HuH-7 (cell line): ENCODE measurements at regions not wholly inside any gene's neighbourhood (a gene's known extent, or its start where the extent isn't known, plus 50 kb on each side); places are given as distances from the start of the nearest gene placed in this dataset.
"Not testable (repeated sequence)": the region's sequence is repeated elsewhere in the genome, so short reads cannot be mapped to it uniquely, and the experiment has no call there.

Source experiments
- DNase-seq: peaks from one replicate; pipeline ENCODE4 v3.0.0; 2011; ENCODE audit warnings: low spot score

DNA sequence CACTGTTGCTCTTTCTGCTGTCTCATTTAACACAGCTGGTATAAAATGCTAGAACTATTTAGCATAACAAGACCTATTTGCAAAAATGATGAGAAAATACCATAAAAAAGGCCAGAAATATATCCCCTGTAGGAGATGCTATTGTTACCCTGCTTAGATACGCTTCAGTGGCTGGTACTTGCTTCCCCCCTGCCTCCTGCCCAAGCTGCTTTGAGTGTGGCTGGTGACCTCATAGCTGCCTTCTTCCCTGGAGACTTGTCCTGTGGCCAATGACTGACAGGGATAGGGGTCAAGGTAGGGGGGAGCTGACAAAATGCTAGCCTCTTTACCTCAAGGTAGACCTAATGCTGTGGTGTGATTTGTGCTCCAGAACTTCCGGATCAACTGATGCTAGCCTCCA is 150.2 kb upstream of the ZEB2 start:
- no peak for DNase-seq

DNA sequence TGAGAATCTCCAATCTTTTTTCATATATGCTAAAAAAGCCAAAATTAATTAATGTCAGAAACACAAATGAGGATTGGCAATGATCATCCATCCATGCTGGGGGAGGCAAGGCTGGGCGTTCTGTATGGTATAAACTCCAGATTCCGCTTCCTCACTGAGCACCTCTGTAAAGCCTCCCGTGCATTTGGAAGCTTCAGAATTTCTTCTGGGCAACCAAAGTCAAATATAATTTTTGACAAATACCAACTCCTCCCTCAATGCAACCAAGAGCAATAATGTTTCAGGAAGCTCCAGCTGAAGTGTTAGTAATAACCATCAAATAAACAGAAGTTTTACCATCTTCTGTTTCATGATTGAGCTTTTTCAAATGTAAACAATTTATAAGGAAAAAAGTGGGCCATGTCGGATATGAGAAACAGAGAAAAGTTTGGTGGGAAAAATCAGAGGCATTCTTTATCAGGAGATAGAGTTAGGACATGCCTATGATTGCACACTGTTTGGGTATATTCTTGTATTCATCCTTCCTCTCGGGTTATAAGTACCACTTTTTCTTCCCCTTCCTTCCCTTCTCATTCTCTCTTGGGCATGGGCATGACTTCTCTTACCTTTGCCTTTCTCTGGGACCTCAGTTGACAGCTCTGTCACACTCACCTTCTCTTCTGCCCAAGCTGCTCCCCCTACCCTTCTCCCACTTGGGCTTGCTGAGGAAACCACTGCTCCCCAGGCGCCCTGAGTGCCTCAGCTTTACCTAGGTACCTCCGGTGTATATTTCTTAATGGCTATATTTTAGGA is 149.5 kb upstream of the ZEB2 start:
- DNase-seq: no peak

DNA sequence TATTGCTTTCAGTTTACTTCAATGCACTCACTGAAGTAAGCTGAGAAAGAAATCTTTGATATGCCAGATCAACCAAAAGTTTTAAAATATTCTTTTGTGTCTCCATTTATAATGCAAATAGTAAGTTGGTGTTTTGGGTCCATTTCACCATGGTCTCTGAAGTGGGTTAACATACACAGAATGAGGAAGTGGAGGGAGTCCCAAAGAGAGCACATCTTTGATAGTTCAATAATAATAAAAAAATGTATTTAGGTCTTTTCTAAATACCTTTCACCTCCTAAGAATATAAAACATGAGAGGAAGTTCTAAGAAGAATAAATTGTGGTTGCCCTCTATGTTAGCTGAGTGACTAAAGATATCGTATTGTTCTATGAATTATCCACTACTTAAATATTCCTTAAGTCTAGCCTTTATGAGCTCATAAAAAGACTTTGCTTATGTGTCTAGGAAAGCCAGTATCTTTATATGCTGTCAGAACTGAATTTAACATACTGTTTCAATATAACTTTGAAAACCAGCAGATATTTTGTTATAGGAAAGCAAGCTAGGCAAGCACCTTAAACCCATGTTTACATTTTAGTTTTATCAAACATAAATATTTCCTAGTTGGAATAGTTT is 148.7 kb upstream of the ZEB2 start:
- no peak for DNase-seq

DNA sequence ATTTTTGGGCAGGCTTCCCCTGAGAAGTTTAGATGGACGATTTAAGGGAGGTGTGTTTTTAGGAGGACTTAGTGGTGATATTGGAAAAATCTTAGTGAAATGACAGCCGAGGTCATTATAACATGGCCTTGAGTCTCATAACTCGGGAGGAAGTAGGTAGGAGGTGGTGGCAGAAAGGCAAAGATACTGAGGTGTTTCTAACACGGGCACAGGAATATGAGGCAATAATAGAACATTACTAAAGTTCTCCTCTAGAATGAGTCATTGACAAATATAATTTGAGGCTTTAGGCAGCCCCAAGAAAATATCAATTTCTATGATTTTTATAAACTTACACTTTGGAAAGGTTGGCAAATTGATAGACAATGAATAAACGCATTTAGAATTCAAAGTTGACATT is 146.1 kb upstream of the ZEB2 start:
- DNase-seq: no peak

DNA sequence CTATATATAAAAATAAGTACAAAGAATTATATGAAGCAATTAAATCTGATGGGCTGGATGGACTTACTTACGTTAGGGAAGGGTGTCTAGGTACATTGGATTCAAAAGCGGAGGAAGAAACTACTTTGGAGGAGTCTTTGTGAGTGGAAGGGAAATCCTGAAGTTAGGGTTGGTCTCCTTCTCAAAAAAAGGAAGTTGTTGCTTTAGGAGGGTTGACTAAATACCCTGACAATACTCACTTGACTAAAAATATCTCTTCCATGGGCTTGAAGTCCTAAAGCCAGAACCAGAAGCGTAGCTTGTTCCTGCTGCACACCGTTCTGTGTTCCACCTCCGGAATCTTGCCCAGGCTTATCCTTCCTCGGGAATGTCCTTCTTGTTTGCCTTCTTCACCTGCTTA is 143.3 kb upstream of the ZEB2 start:
- DNase-seq: no peak

DNA sequence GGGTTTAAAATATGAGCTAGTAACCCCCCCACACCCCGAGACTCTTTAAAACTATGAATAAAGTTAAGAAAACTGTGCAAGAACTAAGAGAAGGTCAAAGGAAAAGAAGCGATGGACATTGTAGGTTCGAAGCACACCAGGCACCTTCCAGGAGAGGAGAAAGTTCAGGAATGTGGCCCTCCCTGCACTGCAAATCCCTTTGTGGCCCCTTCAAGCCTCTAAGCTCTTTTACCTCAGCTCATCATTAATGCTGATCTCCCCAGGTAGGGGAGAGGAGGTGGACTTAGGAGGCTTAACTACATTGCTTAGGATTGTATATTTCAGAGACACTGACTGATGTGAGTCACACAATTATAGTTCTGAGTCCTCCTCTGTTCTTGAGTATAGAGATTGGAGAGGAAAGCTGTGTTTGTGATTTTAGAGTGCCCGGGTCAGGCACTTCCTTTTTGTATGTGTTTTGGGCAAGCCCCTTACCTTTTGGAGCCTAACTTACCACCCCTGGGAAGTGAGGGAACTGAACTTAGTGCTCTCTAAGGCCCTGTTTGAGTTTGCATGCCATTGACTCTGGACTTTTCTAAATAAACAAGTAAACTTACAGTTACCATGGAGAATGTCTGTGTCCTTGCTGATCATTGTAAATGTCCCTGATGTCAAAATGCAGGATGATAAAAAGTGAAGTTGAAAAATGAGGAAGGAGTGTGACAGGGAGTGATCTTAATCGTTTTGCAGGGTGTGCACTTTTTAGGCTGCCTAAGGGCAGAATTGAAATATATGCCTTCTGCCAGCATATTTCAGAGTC is 140.8 kb upstream of the ZEB2 start:
- DNase-seq: no peak

DNA sequence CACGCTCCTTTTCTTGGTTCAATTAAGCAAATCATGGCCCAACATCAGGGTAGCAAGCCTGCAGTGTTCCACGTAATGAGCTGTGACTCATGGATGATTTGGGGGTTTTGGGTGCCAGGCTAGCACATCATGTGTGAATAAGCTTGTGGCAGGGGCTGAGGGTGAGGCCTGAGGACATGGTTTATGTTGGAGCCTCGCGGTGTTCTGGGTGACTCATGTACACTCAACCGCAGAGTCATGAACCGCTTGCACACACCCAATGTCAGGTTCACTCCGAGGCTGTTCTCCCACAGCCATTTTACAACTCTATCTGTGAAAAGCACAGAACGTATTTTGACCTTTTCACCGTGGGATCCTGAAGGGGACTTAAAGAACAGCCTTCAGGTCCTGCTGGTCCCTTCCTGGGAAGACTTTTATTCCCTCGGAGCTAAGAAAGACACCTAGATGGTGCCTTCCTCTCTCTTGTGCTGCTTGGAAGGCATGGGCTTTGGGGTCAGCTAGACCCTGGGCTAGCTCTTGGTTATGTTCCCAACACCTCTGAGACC is 139.9 kb upstream of the ZEB2 start:
- DNase-seq: no peak

DNA sequence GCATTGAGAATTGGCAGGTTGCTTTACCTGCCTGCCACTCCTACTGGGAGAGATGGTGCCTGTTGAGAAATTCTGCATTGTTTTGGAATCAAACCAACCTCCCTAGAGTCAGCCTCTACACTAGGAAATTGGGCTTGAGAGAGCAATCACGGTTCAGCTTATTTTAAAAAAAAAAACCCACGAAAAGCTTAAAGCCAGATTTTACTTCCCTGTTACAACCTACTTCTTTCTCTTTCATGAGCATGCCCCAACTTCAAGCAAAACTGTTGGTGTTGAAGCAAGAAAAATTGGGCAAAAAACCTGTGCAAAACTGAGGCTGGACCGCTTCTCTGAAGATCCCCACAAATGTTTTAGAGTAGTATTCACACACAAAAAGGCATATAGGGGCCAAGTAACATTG is 134.6 kb upstream of the ZEB2 start:
- DNase-seq: no peak

DNA sequence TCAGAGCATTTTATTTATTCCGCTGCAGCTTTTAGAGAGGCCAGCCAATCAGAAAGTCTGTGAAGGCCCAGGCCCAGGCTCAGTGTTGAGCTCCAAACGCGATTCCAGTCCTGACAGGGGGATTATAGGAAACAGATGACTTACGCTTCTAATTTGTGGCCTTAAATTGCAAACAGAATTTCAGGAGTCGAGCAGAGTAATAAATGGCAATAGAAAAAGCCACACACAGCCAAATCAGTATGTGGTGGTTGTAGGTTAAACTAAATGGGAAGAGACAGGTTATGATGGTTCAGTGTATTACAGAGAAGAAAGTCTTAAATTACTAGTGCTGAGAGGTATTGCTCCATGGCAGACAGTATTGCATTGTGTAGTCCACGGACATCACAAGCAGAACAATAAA is 131.0 kb upstream of the ZEB2 start:
- DNase-seq: no peak

DNA sequence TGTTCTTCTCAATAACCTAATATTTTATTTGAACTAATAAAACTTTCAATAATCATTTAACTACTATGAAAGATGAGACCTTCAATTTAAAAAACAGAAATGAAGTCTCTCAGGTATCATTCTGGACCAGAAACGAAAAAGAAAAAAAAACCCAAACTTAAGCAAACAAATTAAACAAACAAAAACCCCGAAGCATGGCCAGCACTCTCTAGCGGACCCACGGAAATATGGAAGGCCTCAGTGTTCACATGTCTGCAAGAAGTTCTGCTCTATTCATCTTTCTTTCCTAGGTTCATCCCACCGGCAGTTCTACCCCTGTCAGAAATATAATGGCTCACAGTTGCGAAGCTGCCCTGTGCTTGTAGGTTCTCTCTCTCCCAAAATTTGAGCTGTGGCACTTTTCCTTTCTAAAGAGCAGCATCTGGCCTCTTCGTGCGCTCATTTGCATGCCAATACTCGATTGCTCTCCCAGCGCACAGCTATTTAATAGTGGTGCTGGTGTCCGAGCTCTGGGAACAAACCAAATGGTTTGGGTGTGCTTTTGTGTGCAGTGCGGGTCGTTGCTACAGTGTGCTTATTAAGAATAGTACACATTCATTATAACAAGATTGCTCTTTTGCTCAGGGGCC is 129.0 kb upstream of the ZEB2 start:
- no peak for DNase-seq

DNA sequence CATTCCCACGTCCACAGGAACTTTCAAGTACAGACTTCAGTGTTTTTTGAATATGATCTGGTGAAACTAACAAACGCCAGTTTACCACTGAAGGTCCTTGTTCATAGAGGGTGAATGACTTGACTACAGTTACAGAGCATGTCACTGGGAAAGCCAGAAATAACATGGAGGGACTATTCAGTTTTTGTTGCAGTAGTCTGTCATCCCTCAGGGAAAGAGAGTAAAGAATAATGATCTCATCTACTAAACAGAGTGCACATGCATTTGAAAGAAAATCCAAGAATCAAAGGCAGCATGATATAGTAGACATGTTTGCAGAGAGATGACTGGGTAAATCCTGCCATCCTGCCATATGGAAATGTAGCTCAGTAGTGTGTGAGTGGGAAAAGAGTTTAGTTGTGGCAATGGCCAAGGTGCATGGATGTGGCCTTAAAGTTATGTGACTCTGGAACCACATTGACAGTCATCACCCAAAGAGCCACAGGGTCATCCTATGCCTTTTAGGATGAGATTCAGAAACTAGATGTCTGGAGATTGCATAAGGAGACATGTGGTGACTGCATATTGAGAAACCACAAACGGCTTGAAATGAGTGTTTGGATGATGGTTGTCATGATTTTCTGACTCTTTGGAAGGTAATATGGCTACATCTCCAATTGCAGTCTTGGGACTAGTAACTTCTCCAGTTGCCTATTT is 125.3 kb upstream of the ZEB2 start:
- DNase-seq: no peak

DNA sequence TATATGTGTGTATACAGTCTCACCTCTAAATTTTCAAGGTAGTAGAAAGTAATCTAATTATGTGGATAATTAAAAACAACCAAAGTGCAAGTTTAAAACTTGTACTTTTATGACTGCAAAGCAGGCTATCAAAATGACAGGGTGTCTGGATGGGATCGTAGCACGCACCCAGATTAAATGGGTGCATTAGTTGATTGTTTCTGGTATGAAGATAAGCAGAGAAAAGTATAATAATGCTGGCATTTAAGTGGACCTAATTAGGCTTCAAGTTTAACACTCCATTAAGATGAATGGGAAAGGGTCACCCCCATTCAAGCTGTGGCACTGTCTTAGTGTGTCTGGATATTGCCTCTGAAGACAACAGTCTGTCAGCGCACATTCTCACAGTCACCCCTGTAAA is 124.6 kb upstream of the ZEB2 start:
- no peak for DNase-seq

DNA sequence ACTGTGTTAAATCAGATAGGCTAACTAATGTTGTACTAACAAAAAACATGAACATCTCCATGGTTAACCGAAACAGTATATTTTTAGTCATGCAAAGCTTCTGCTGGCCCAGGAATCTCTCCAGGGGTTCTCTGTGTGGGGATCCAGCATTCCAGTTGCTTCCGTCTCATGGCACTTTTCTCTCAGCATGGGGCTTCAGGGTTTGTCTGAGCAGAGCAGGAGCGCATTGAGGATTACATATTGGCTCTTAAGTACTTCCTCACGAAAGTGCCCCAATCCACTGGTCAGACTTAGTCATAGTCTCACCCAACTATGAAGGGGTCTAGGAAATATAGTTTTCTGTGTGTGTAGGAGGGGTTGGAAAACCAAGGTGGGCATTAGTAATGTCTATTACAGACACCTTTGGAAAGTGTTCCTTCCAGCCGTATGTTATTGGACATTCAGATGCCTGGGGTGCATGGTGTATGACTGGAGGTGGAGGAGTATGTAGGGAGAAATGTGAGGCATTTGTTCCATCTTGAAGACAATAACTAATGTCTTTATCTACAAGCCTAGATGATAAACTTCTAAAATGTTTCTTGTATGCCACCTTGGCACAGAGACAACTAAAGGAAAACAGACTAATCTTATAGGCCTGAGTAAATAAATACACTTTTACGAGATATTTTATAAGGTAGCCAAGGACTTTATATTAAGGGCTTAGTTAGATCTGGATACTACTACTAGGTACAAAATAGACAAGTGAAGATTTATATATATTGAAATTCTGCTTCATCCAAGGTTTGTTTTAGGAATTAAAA is 123.8 kb upstream of the ZEB2 start:
- DNase-seq: no peak

DNA sequence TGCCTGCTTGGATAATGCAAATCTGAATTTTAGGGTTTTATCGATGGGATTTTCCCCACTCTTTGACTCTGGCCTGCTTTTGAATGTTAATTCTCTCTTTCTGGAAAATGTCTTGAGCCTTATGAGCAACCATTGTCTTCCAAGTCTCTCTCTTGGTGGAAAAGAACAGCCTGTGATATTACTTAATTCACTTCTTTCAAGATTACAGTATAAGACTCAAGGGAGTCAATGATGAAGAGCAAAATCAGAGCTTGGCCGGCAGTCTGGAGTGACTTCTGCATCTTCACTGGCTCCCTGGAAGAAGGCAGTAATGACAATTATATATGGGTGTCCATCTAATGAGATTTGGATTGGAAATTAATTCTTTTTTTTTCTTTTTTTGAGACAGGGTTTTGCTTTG is 122.9 kb upstream of the ZEB2 start:
- no peak for DNase-seq

DNA sequence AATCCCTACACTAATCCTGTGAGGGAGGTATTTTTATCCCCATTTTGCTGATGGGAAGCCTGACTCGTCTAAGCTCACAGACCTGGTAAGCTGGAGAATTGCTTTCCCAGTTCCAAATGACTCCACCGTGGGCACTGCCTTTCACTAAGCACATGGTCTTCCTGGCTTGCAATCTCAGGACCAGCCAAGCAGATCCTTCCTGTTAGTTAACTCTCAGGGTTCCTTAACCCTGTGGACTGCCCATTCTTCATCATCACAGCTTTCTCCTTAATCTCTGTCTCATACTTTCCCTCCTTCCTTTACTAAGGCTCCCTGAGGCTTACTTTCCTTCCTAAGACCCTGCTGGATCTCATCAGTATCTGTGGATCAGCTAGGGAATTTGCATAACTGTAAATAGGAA is 122.2 kb upstream of the ZEB2 start:
- DNase-seq: no peak

DNA sequence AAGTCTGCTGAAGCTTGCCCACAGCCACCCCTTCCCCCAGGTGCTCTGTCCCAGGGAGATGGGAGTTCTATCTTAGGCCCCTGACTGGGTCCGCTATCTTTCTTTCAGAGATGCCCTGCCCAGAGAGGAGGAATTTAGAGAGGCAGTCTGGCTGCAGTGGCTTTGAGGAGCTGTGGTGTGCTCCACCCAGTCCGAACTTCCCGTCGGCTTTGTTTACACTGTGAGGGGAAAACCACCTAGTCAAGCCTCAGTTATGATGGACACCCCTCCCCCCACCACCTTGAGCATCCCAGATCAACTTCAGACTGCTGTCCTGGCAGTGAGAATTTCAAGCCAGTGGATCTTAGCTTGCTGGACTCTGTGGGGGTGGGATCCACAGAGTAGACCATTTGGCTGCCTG is 118.3 kb upstream of the ZEB2 start:
- not testable (repeated sequence) for DNase-seq

DNA sequence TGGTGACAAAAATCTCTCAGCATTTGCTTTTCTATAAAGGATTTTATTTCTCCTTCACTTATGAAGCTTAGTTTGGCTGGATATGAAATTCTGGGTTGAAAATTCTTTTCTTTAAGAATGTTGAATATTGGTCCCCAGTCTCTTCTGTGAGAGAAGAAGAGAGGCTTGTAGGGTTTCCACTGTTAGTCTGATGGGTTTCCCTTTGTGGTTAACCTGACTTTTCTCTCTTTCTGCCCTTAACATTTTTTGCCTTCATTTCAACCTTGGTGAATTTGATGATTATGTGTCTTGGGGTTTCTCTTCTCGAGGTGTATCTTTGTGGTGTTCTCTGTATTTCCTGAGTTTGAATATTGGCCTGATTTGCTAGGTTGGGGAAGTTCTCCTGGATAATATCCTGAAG is 116.9 kb upstream of the ZEB2 start:
- DNase-seq: not testable (repeated sequence)

DNA sequence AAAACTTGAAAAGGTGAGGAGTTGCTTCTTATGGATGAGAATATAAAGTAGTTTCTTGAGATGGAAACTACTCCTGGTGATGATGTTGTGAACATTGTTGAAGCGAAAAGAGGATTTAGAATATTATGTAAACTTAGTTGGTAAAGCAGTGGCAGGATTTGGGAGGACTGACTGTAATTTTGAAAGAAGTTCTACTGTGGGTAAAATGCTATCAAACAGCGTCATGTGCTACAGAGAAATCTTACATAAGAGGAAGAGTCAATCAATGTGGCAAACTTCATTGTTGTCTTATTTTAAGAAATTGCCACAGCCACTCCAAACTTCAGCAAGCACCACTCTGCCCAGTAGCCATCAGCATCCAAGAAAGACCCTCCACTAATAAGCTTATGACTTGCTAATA is 112.9 kb upstream of the ZEB2 start:
- DNase-seq: no peak

DNA sequence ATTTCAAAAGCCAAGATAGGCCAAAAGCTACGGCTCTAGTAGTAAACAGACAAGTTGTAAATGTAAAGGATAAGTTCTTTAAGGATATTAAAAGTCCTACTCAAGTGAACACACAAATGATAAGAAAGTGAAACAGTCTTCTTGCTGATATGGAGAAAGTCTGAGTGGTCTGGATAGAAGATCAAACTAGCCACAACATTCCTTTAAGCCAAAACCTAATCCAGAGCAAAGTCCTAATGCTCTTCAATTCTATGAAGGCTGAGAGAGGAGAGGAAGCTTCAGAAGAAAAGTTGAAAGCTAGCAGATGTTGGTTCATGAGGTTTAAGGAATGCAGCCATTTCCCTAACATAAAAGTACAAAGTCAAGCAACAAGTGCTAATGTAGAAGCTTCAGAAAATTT is 111.7 kb upstream of the ZEB2 start:
- DNase-seq: no peak

DNA sequence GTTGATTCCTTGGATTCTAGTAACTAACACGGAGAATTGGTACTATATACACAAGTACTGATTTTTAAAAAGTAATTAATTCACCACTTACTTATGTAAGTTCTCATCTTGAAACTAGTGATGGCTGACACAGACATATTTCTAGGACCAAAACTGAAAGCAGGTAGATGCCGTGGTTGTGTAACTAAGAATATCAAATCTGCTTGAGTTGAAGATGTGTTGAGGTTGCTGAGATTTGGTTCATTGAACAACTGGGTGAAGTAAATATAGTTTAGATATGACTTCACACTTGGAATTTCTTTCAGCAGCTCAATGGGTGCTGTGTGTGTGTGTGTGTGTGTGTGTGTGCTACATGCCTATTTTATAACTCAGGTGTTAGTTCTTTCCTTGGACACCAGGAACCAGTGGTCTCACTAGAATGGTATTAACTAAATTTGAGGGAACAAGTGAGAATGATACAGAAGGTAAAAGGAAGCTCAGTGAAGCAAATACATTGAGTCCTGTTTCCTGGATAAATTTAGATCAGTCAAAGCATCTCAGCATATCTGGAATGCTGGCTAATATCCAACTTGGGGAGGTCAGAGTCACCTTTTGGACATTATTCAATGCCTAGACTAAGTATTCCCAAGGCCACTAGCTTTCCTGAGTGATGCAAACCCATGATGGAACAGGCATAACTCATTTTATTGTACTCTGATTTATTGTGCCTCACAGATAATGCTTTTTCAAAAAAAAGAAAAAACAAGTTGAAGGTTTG is 110.7 kb upstream of the ZEB2 start:
- DNase-seq: no peak
